ACC112 (cell line): ENCODE measurements at regions not wholly inside any gene's neighbourhood (a gene's known extent, or its start where the extent isn't known, plus 50 kb on each side); places are given as distances from the start of the nearest gene placed in this dataset.

ENCODE experiments used
- H2AFZ ChIP-seq: fragments of 200-600 bp; sonication (generic); one replicate; pipeline ENCODE4 v1.6.0; 2017; ENCODE audit warnings: antibody characterized with exemption, low read length; ENCODE audit not compliant: unreplicated experiment
- H3K27ac ChIP-seq: fragments of 200-600 bp; sonication (generic); 2 replicates; pipeline ENCODE4 v1.5.1; 2014; ENCODE audit warnings: low read depth, mild to moderate bottlenecking, antibody characterized with exemption, low read length, moderate library complexity
- H3K27me3 ChIP-seq: fragments of 200-600 bp; sonication (generic); 2 replicates; pipeline ENCODE4 v1.6.1; 2014; ENCODE audit warnings: mild to moderate bottlenecking, antibody characterized with exemption, low read length, moderate library complexity, mixed read lengths; ENCODE audit not compliant: insufficient read depth
- H3K36me3 ChIP-seq: fragments of 200-600 bp; sonication (generic); 2 replicates; pipeline ENCODE4 v1.6.1; 2016; ENCODE audit warnings: mild to moderate bottlenecking, antibody characterized with exemption, low read length, moderate library complexity, mixed read lengths; ENCODE audit not compliant: insufficient read depth
- H3K4me1 ChIP-seq: fragments of 200-600 bp; sonication (generic); one replicate; pipeline ENCODE4 v1.6.1; 2016; ENCODE audit warnings: low read length, mixed read lengths; ENCODE audit not compliant: insufficient read depth, unreplicated experiment, control insufficient read depth
- H3K4me3 ChIP-seq: fragments of 200-600 bp; sonication (generic); 2 replicates; pipeline ENCODE4 v1.5.1; 2014; ENCODE audit warnings: mild to moderate bottlenecking, low read depth, low read length
- H3K79me2 ChIP-seq: fragments of 200-600 bp; sonication (generic); one replicate; pipeline ENCODE4 v1.6.0; 2016; ENCODE audit warnings: low read length; ENCODE audit not compliant: control insufficient read depth, unreplicated experiment, insufficient read depth

- H3K4me1 ChIP-seq: peaks cover 38% of the 10 kb centered on the region
- H3K4me3 ChIP-seq: no peak overlapping the region; the same call in 1 of the 2 replicates
- peak overlapping the region; percentile 88 for H3K27ac ChIP-seq
- peaks cover 49% of the 10 kb centered on the region for H3K79me2 ChIP-seq
- H3K27me3 ChIP-seq: no peaks in the 10 kb centered on the region
- peaks cover 13% of the 10 kb centered on the region for H3K36me3 ChIP-seq
- no peak overlapping the region for H2AFZ ChIP-seq
Observed at GRCh38 chr12:88390811-88391210, 189.5 kb downstream of the KITLG start.

GRCh38 chr12:88391556-88391955, 188.7 kb downstream of the KITLG start:
- H3K36me3 ChIP-seq: peaks cover 7% of the 10 kb centered on the region; the same call in 1 of the 2 replicates

GRCh38 chr12:88393017-88393767, 187.1 kb downstream of the KITLG start:
- H3K4me1 ChIP-seq: peaks cover 49% of the 10 kb centered on the region
- no peak overlapping the region for H3K4me3 ChIP-seq
- no peaks in the 10 kb centered on the region for H3K27me3 ChIP-seq
- H2AFZ ChIP-seq: no peak overlapping the region
- H3K79me2 ChIP-seq: peaks cover 59% of the 10 kb centered on the region
- H3K36me3 ChIP-seq: peaks cover 5% of the 10 kb centered on the region; the same call in 1 of the 2 replicates
- peak overlapping the region; percentile 88 for H3K27ac ChIP-seq

More at GRCh38 chr12:88391556-88391955, 188.7 kb downstream of the KITLG start:
- peak overlapping the region; percentile 88 for H3K27ac ChIP-seq
- no peak overlapping the region for H2AFZ ChIP-seq
- H3K27me3 ChIP-seq: no peaks in the 10 kb centered on the region
- H3K4me3 ChIP-seq: peak overlapping the region; percentile 8; the same call in 1 of the 2 replicates
- peaks cover 40% of the 10 kb centered on the region for H3K4me1 ChIP-seq
- peaks cover 56% of the 10 kb centered on the region for H3K79me2 ChIP-seq

GRCh38 chr12:88398031-88398430, 182.2 kb downstream of the KITLG start:
- Histone ChIP-seq H3K4me1 (peaks cover 38% of the 10 kb centered on the region), H3K27me3 (no peaks in the 10 kb centered on the region), H3K79me2 (peaks cover 41% of the 10 kb centered on the region), H3K4me3 (no peak overlapping the region), H2AFZ (no peak overlapping the region), H3K36me3 (peaks cover 9% of the 10 kb centered on the region; the same call in 1 of the 2 replicates), H3K27ac (no peak overlapping the region)

- Histone ChIP-seq H3K27me3 (no peaks in the 10 kb centered on the region), H3K4me1 (peaks cover 31% of the 10 kb centered on the region), H3K36me3 (peaks cover 4% of the 10 kb centered on the region; the same call in 1 of the 2 replicates), H3K27ac (no peak overlapping the region), H2AFZ (no peak overlapping the region), H3K79me2 (peaks cover 27% of the 10 kb centered on the region), H3K4me3 (no peak overlapping the region)
Observed at GRCh38 chr12:88399811-88400210, 180.5 kb downstream of the KITLG start.

- Histone ChIP-seq H3K27ac (no peak overlapping the region), H2AFZ (no peak overlapping the region), H3K4me1 (peaks cover 31% of the 10 kb centered on the region), H3K79me2 (peaks cover 26% of the 10 kb centered on the region), H3K27me3 (no peaks in the 10 kb centered on the region), H3K36me3 (peaks cover 4% of the 10 kb centered on the region; the same call in 1 of the 2 replicates), H3K4me3 (no peak overlapping the region)
Observed at GRCh38 chr12:88400302-88400701, 180.0 kb downstream of the KITLG start.

- peak overlapping the region; percentile 39; the same call in 1 of the 2 replicates for H3K4me3 ChIP-seq
- no peak overlapping the region for H2AFZ ChIP-seq
- H3K27ac ChIP-seq: no peak overlapping the region
- H3K79me2 ChIP-seq: peaks cover 18% of the 10 kb centered on the region
- H3K36me3 ChIP-seq: peaks cover 4% of the 10 kb centered on the region; the same call in 1 of the 2 replicates
- no peaks in the 10 kb centered on the region for H3K27me3 ChIP-seq
- H3K4me1 ChIP-seq: peaks cover 31% of the 10 kb centered on the region
Observed at GRCh38 chr12:88401155-88401554, 179.1 kb downstream of the KITLG start.

GRCh38 chr12:88406905-88407304, 173.4 kb downstream of the KITLG start:
- H2AFZ ChIP-seq: no peak overlapping the region
- peaks cover 2% of the 10 kb centered on the region for H3K4me1 ChIP-seq
- H3K79me2 ChIP-seq: no peaks in the 10 kb centered on the region
- peaks cover 6% of the 10 kb centered on the region; the same call in 1 of the 2 replicates for H3K36me3 ChIP-seq
- no peak overlapping the region for H3K4me3 ChIP-seq
- no peak overlapping the region for H3K27ac ChIP-seq
- H3K27me3 ChIP-seq: no peaks in the 10 kb centered on the region

GRCh38 chr12:88408823-88409222, 171.4 kb downstream of the KITLG start:
- H2AFZ ChIP-seq: no peak overlapping the region
- H3K4me1 ChIP-seq: peaks cover 14% of the 10 kb centered on the region
- H3K27ac ChIP-seq: no peak overlapping the region
- peaks cover 6% of the 10 kb centered on the region for H3K79me2 ChIP-seq
- no peaks in the 10 kb centered on the region for H3K27me3 ChIP-seq
- peaks cover 6% of the 10 kb centered on the region; the same call in 1 of the 2 replicates for H3K36me3 ChIP-seq
- H3K4me3 ChIP-seq: no peak overlapping the region

GRCh38 chr12:88409257-88409656, 171.0 kb downstream of the KITLG start:
- no peak overlapping the region for H3K4me3 ChIP-seq
- peaks cover 6% of the 10 kb centered on the region; the same call in 1 of the 2 replicates for H3K36me3 ChIP-seq
- H3K27ac ChIP-seq: no peak overlapping the region
- peaks cover 8% of the 10 kb centered on the region for H3K79me2 ChIP-seq
- H3K27me3 ChIP-seq: no peaks in the 10 kb centered on the region
- H2AFZ ChIP-seq: no peak overlapping the region
- H3K4me1 ChIP-seq: peaks cover 16% of the 10 kb centered on the region

- no peak overlapping the region for H3K27ac ChIP-seq
- H3K27me3 ChIP-seq: no peaks in the 10 kb centered on the region
- no peak overlapping the region for H3K4me3 ChIP-seq
- no peak overlapping the region for H2AFZ ChIP-seq
- peaks cover 5% of the 10 kb centered on the region; the same call in 1 of the 2 replicates for H3K36me3 ChIP-seq
- peaks cover 32% of the 10 kb centered on the region for H3K4me1 ChIP-seq
- H3K79me2 ChIP-seq: peaks cover 33% of the 10 kb centered on the region
Observed at GRCh38 chr12:88411689-88412088, 168.6 kb downstream of the KITLG start.
